CD14-positive monocyte (primary cell): ENCODE measurements at regions not wholly inside any gene's neighbourhood (a gene's known extent, or its start where the extent isn't known, plus 50 kb on each side); places are given as distances from the start of the nearest gene placed in this dataset.

Source experiments
- DNase-seq, 3 donors: peaks; one replicate each; pipeline ENCODE4 v3.0.0-alpha.2; 2011 to 2022
- H2AFZ ChIP-seq: 2 replicates; pipeline ENCODE4 v1.6.0; 2012; ENCODE audit warnings: mild to moderate bottlenecking, low read depth, low read length, inconsistent platforms; ENCODE audit not compliant: insufficient read depth, poor library complexity, severe bottlenecking
- H3K27ac ChIP-seq, 2 donors: 1 replicate in 1 of 2; 2 replicates in 1 of 2; pipeline ENCODE4 v1.5.1; 2012 to 2013; ENCODE audit warnings: low read length in 2 of 2, control low read depth in 1 of 2, inconsistent platforms in 1 of 2, low read depth in 1 of 2, mild to moderate bottlenecking in 1 of 2
- H3K27me3 ChIP-seq, 2 donors: one replicate each; pipeline versions ENCODE4 v1.6.0 to v1.6.1; 2011 to 2013; ENCODE audit warnings: low read length in 2 of 2; ENCODE audit not compliant: control insufficient read depth in 2 of 2, insufficient read depth in 2 of 2
- H3K36me3 ChIP-seq, 2 donors: replicated peaks in 1 of 2; 1 replicate in 1 of 2; 2 replicates in 1 of 2; pipeline versions ENCODE4 v1.5.1 to v1.6.1; 2012 to 2013; ENCODE audit warnings: low read length in 2 of 2, control low read depth in 1 of 2, inconsistent platforms in 1 of 2, mild to moderate bottlenecking in 1 of 2; ENCODE audit not compliant: insufficient read depth in 2 of 2, control insufficient read depth in 1 of 2
- H3K4me1 ChIP-seq, 2 donors: 1 replicate in 1 of 2; 2 replicates in 1 of 2; pipeline versions ENCODE4 v1.5.1 to v1.6.1; 2012 to 2013; ENCODE audit warnings: low read length in 2 of 2, control low read depth in 1 of 2, inconsistent platforms in 1 of 2, mild to moderate bottlenecking in 1 of 2, moderate library complexity in 1 of 2; ENCODE audit not compliant: insufficient read depth in 2 of 2, control insufficient read depth in 1 of 2
- H3K4me2 ChIP-seq: replicated peaks from 2 replicates; pipeline ENCODE3; 2012; ENCODE audit warnings: low read length, moderate library complexity, mild to moderate bottlenecking; ENCODE audit not compliant: poor library complexity, severe bottlenecking; ENCODE audit errors: extremely low read depth
- H3K4me3 ChIP-seq, 3 experiments: fragments of 200-600 bp in 1 of 3; sonication (generic) in 1 of 3; replicated peaks in 1 of 3; 1 replicate in 2 of 3; 2 replicates in 1 of 3; pipeline ENCODE4 v1.5.1; 2011 to 2013; ENCODE audit warnings: low read length in 3 of 3, mild to moderate bottlenecking in 3 of 3, control low read depth in 2 of 3, low read depth in 2 of 3, inconsistent platforms in 1 of 3, moderate library complexity in 1 of 3
- H3K79me2 ChIP-seq: 2 replicates; pipeline ENCODE4 v1.6.0; 2012; ENCODE audit warnings: mild to moderate bottlenecking, control low read depth, inconsistent platforms, low read length, moderate library complexity; ENCODE audit not compliant: insufficient read depth
- H3K9ac ChIP-seq: 2 replicates; pipeline ENCODE4 v1.6.0; 2017; ENCODE audit warnings: low read length, mild to moderate bottlenecking; ENCODE audit not compliant: insufficient read depth, poor library complexity, severe bottlenecking
- H3K9me3 ChIP-seq, 2 donors: replicated peaks in 1 of 2; 1 replicate in 1 of 2; 2 replicates in 1 of 2; pipeline versions ENCODE4 v1.5.1 to v1.6.1; 2012 to 2013; ENCODE audit warnings: low read length in 2 of 2, control low read depth in 1 of 2; ENCODE audit not compliant: control insufficient read depth in 1 of 2, insufficient read depth in 1 of 2
- H4K20me1 ChIP-seq: 2 replicates; pipeline ENCODE4 v1.6.0; 2012; ENCODE audit warnings: mild to moderate bottlenecking, low read length, control low read depth, moderate library complexity; ENCODE audit not compliant: insufficient read depth
- H3K27ac Mint-ChIP-seq, 7 donors: one replicate each; pipeline ENCODE4 v1.8.0; 2020; ENCODE audit warnings: mild to moderate bottlenecking in 7 of 7, mixed read lengths in 7 of 7, moderate library complexity in 6 of 7, inconsistent platforms in 2 of 7
- H3K27me3 Mint-ChIP-seq, 3 donors: one replicate each; pipeline ENCODE4 v1.8.0; 2021 to 2022; ENCODE audit warnings: low read depth in 3 of 3, mild to moderate bottlenecking in 3 of 3, mixed read lengths in 3 of 3, moderate library complexity in 3 of 3, inconsistent platforms in 1 of 3
- H3K36me3 Mint-ChIP-seq, 2 donors: one replicate each; pipeline ENCODE4 v1.8.0; 2020; ENCODE audit warnings: mixed read lengths in 2 of 2, inconsistent platforms in 1 of 2, mild to moderate bottlenecking in 1 of 2
- H3K4me1 Mint-ChIP-seq: one replicate; pipeline ENCODE4 v1.8.0; 2020; ENCODE audit warnings: mild to moderate bottlenecking, mixed read lengths
- H3K4me3 Mint-ChIP-seq, 2 donors: one replicate each; pipeline ENCODE4 v1.8.0; 2020; ENCODE audit warnings: mild to moderate bottlenecking in 2 of 2, mixed read lengths in 2 of 2, moderate library complexity in 1 of 2
- H3K9me3 Mint-ChIP-seq, 7 donors: one replicate each; pipeline ENCODE4 v1.8.0; 2020 to 2022; ENCODE audit warnings: mixed read lengths in 7 of 7, mild to moderate bottlenecking in 6 of 7, moderate library complexity in 6 of 7, inconsistent platforms in 2 of 7
- WGBS: methylation state at CpG from one replicate; pipeline ENCODE4 v1.1.5; 2013; ENCODE audit warnings: missing lambda C conversion rate; ENCODE audit not compliant: insufficient coverage; 5-methylcytosine and 5-hydroxymethylcytosine counted together
- intact Hi-C, 2 donors: fragments of 100-400 bp; cut with micrococcal nuclease; formaldehyde crosslinking; loops; one replicate each; pipeline versions ENCODE4 v1.15.0 to v1.15.1; 2023
- TF ChIP-seq, protein P1 (sequence below): fragments of 200-600 bp; IDR thresholded peaks from one replicate; pipeline ENCODE4 v1.8.0; 2022; ENCODE audit warnings: antibody characterized with exemption, mild to moderate bottlenecking

DNA sequence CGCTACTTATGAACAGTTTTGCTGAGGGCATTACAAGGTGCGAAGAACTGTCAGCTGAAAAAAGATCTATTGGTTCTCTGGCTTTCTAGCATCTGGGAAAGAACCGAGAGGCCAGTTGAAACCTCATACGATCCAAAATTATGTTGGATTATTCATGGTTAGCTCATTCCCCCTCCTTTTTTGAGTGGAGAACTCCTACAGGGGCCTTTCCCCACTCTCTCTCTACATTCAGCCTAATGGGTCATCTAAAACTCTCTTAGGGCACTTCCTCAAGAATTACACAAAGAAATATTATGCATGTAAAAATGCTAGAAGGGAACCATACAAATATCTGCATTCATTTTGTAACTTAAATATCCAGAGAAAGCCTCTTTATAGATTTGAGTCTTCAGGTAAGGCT, 358.2 kb downstream of the ADGRL2 start:
- H3K27me3 ChIP-seq, result no peaks in the 10 kb centered on the region
- TF ChIP-seq, protein P1, sequence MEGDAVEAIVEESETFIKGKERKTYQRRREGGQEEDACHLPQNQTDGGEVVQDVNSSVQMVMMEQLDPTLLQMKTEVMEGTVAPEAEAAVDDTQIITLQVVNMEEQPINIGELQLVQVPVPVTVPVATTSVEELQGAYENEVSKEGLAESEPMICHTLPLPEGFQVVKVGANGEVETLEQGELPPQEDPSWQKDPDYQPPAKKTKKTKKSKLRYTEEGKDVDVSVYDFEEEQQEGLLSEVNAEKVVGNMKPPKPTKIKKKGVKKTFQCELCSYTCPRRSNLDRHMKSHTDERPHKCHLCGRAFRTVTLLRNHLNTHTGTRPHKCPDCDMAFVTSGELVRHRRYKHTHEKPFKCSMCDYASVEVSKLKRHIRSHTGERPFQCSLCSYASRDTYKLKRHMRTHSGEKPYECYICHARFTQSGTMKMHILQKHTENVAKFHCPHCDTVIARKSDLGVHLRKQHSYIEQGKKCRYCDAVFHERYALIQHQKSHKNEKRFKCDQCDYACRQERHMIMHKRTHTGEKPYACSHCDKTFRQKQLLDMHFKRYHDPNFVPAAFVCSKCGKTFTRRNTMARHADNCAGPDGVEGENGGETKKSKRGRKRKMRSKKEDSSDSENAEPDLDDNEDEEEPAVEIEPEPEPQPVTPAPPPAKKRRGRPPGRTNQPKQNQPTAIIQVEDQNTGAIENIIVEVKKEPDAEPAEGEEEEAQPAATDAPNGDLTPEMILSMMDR, result no peak
- H3K4me1 ChIP-seq, result peaks cover 0 to 17% of the 10 kb centered on the region in 2 donors
- no peak overlapping the region for H2AFZ ChIP-seq
- Mint-ChIP-seq H3K27ac (no peak overlapping the region), H3K27me3 (no peaks in the 10 kb centered on the region), H3K36me3 (no peaks in the 10 kb centered on the region), H3K4me3 (no peak overlapping the region), H3K9me3 (peaks cover 0 to 11% (median 4%) of the 10 kb centered on the region in 7 donors), H3K4me1 (peaks cover 27% of the 10 kb centered on the region)
- WGBS, result 100% methylated on average over 2 of the region's 4 CpGs
- no peak for DNase-seq
- peaks cover 0 to 3% of the 10 kb centered on the region in 2 donors for H3K9me3 ChIP-seq
- no peaks in the 10 kb centered on the region for H3K36me3 ChIP-seq
- H3K79me2 ChIP-seq, result no peaks in the 10 kb centered on the region
- intact Hi-C loops, result no loop called here
- no peak overlapping the region for H3K4me3 ChIP-seq
- H3K9ac ChIP-seq, result no peak overlapping the region
- H3K4me2 ChIP-seq, result no peak overlapping the region
- no peaks in the 10 kb centered on the region for H4K20me1 ChIP-seq
- no peak overlapping the region for H3K27ac ChIP-seq

DNA sequence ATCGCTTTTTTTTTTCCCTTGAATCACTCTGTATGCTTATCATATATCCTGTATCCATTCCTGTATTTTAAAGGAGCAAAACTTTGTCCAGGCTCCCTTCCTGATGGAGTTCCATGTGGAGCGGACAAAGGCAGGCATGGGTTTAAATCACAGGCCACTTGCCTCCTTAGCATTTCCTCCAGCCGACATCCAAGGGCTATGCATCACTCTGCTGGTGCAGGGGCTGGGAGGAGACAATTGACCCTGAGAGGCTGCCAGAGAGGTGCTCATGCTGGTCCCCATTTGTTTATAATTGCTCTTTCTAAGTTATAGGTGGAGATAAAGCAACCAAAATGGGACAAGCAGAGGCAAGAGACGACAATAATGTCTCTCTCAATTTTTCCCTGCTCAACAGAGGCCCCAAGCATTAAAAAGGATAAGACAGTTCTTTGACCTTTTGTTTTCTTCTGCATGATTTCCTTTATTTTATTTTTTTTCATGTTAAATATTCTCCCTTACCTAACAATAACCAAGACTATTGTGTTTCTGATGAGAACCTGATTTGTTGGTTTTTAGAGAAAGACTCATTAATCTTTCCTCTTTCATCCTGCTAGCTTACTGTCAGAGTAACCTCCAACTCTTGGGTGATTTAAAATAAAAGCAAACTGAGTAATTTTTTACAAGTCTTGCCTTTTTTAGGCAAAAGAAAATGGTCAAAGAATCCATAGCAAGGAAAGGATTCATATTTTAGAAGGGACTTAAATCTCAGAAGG, 353.7 kb downstream of the ADGRL2 start:
- no peak overlapping the region for H3K4me3 Mint-ChIP-seq
- Histone ChIP-seq H3K27me3 (no peaks in the 10 kb centered on the region), H3K4me3 (no peak overlapping the region), H4K20me1 (no peaks in the 10 kb centered on the region), H3K36me3 (no peaks in the 10 kb centered on the region), H3K9ac (no peak overlapping the region), H3K27ac (no peak overlapping the region), H3K9me3 (peaks cover 0 to 3% of the 10 kb centered on the region in 2 donors), H3K4me1 (no peaks in the 10 kb centered on the region), H3K79me2 (no peaks in the 10 kb centered on the region), H3K4me2 (no peak overlapping the region), H2AFZ (no peak overlapping the region)
- TF ChIP-seq, protein P1, result no peak
- H3K27me3 Mint-ChIP-seq, result no peaks in the 10 kb centered on the region
- no peaks in the 10 kb centered on the region for H3K36me3 Mint-ChIP-seq
- WGBS, result 100% methylated on average over 1 of the region's 4 CpGs
- no peak overlapping the region for H3K27ac Mint-ChIP-seq
- intact Hi-C loops, result no loop called here
- DNase-seq, result no peak
- peaks cover 0 to 8% (median 5%) of the 10 kb centered on the region in 7 donors for H3K9me3 Mint-ChIP-seq
- peaks cover 9% of the 10 kb centered on the region for H3K4me1 Mint-ChIP-seq
